ENCODE measurements at regions not wholly inside any gene's neighbourhood (a gene's known extent, or its start where the extent isn't known, plus 50 kb on each side); places are given as distances from the start of the nearest gene placed in this dataset.

GRCh38 chr17:79315358-79316105 is 240.9 kb downstream of the ENGASE start:
- H3K27me3 ChIP-seq = peaks cover 0 to 76% of the 10 kb centered on the region in 2 donors
- intact Hi-C loops (cut with DNase I; ENCODE audit: low total_unique reads) = loop anchor here (2.0 kb wide), 1 partner anchor 75 kb away; no protein-coding TSS in a partner anchor

GRCh38 chr17:79314617-79315357 is 240.2 kb downstream of the ENGASE start:
- H3K36me3 ChIP-seq = no peaks in the 10 kb centered on the region
- intact Hi-C loops (cut with DNase I; ENCODE audit: low total_unique reads) = no loop called here
- H3K27me3 ChIP-seq = peaks cover 0 to 78% of the 10 kb centered on the region in 2 donors
- H3K27ac ChIP-seq = no peak overlapping the region
- DNase-seq (ENCODE audit: low spot score in 2 of 2) = no peak
- no peaks in the 10 kb centered on the region for H3K9me3 ChIP-seq
- TF ChIP-seq, protein P1, sequence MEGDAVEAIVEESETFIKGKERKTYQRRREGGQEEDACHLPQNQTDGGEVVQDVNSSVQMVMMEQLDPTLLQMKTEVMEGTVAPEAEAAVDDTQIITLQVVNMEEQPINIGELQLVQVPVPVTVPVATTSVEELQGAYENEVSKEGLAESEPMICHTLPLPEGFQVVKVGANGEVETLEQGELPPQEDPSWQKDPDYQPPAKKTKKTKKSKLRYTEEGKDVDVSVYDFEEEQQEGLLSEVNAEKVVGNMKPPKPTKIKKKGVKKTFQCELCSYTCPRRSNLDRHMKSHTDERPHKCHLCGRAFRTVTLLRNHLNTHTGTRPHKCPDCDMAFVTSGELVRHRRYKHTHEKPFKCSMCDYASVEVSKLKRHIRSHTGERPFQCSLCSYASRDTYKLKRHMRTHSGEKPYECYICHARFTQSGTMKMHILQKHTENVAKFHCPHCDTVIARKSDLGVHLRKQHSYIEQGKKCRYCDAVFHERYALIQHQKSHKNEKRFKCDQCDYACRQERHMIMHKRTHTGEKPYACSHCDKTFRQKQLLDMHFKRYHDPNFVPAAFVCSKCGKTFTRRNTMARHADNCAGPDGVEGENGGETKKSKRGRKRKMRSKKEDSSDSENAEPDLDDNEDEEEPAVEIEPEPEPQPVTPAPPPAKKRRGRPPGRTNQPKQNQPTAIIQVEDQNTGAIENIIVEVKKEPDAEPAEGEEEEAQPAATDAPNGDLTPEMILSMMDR (IDR thresholded peaks at IDR 0.05) = no peak
- no peak for TF ChIP-seq POLR2A (IDR thresholded peaks at IDR 0.05)
- no peak for TF ChIP-seq POLR2AphosphoS5 (IDR thresholded peaks at IDR 0.05)
- H3K4me1 ChIP-seq = no peaks in the 10 kb centered on the region
- no peak overlapping the region for H3K4me3 ChIP-seq

More at GRCh38 chr17:79315358-79316105, 240.9 kb downstream of the ENGASE start:
- Histone ChIP-seq H3K36me3 (no peaks in the 10 kb centered on the region), H3K4me1 (no peaks in the 10 kb centered on the region), H3K4me3 (no peak overlapping the region), H3K27ac (no peak overlapping the region), H3K9me3 (no peaks in the 10 kb centered on the region)
- DNase-seq (ENCODE audit: low spot score in 2 of 2) = no peak
- TF ChIP-seq POLR2AphosphoS5 (IDR thresholded peaks at IDR 0.05) = no peak
- no peak for TF ChIP-seq POLR2A (IDR thresholded peaks at IDR 0.05)
- TF ChIP-seq, protein P1 (IDR thresholded peaks at IDR 0.05) = no peak

DNA sequence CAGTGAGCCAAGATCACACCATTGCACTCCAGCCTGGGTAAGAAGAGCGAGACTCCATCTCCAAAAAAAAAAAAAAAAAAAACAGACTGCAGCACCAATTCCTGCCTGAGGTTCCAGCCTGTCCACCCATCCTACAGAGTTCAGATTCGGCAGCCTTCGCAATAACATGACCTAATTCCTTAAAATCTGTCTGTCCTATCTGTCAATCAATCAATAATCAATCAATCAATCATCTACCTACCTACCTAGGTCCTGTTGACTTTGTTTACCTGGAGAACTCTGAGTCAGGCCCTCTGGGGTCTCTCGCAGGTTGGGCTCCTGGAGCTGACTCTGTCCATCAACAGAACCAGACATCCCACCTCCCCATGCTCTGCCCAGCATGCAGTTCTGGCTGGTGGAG is 236.7 kb downstream of the ENGASE start:
- Histone ChIP-seq H3K27me3 (peaks cover 4 to 85% of the 10 kb centered on the region in 2 donors), H3K36me3 (no peaks in the 10 kb centered on the region), H3K4me1 (peaks cover 0 to 4% of the 10 kb centered on the region in 2 donors), H3K27ac (no peak overlapping the region), H3K9me3 (no peaks in the 10 kb centered on the region), H3K4me3 (no peak overlapping the region)
- TF ChIP-seq POLR2A (IDR thresholded peaks at IDR 0.05) = no peak
- DNase-seq (ENCODE audit: low spot score in 2 of 2) = no peak
- intact Hi-C loops (cut with DNase I; ENCODE audit: low total_unique reads) = no loop called here

DNA sequence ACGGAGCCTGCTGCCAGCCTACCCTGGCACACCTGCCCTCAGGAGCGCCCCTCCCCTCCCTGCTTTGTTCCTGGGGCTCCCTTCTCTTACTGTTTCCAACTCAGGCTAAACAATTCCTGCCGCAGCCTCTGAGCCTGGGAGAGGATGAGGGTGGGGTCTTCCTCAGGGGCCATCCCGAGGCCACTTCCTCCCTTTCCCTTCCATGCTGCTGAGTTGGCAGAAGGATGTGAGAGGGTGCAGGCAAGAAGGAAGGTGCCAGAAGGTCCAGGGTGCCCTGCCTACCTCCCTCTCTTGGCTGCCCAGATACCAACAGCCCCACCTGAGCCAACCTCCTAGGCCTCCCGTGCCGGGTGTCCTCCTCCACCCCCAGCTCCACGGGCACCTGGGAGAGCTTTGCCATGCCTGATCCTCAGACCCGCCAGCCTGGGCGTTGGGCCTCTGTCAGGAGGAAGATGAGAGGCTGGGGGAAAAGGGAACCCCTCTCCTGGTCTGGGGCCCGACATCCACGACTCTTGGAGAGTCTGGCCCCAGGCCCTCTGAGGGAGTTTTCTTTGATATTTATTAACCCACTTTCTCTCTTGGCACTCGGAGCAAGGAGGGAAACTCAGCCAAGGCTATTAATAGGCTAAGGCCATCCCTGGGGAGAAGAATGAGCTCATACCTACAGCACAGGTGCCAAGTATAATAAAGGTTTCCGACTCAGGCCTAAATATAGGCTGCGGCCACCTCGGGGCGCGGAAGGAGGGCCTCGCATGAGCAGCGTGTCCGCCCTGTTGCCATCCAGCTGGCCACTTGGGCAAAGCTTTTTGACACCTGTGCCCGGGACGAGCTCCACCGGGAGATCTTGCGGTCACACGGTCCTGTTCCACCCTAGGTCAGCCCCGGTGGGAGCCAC is 232.0 kb downstream of the ENGASE start:
- intact Hi-C loops (cut with DNase I; ENCODE audit: low total_unique reads) = no loop called here
- peak in 1 of 2 donors; percentile 18 for DNase-seq (ENCODE audit: low spot score in 2 of 2)
- no peak overlapping the region for H3K27ac ChIP-seq
- H3K9me3 ChIP-seq = no peaks in the 10 kb centered on the region
- H3K36me3 ChIP-seq = no peaks in the 10 kb centered on the region
- H3K27me3 ChIP-seq = peaks cover 4 to 79% of the 10 kb centered on the region in 2 donors
- peaks cover 0 to 6% of the 10 kb centered on the region in 2 donors for H3K4me1 ChIP-seq
- TF ChIP-seq POLR2A (IDR thresholded peaks at IDR 0.05) (no peak), POLR2AphosphoS5 (IDR thresholded peaks at IDR 0.05) (no peak)
- TF ChIP-seq, protein P1 (IDR thresholded peaks at IDR 0.05) = no peak
- no peak overlapping the region for H3K4me3 ChIP-seq

DNA sequence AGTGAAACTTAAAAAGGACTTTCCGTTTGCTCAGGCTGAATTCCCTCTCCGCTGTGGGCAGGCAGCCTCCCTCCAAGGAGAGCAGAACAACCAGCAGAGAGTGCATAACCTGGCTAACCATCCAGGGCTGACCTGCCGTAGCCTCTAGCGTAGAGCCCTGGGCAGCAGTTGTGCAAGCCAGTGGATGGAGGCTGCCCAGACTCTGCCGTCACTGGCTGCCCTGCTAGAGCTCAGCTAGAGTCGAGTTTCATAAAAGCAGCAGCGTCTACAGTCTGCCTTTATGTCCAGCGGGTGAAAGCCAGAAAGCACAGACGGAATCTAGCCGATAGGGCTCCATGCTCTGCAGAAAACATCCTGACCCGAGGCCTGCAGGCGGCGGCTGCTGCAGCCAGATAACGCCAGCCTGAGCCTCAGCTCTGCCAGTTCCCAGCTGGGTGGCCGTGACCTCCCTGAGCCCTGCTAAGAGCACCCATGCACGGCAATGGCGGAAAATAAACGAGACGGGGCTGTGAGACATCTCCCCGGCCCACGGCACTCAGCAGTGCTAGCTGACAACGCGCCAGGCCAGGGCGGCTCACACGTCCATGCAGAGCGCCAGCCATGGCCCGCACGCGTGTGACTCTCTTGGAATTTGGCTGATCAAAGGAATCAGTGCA is 231.3 kb downstream of the ENGASE start:
- DNase-seq (ENCODE audit: low spot score in 2 of 2) = no peak
- H3K27ac ChIP-seq = no peak overlapping the region

More for the DNA sequence above, 231.3 kb downstream of the ENGASE start:
- Histone ChIP-seq H3K36me3 (no peaks in the 10 kb centered on the region), H3K27me3 (peaks cover 4 to 80% of the 10 kb centered on the region in 2 donors), H3K4me3 (no peak overlapping the region), H3K4me1 (peaks cover 0 to 6% of the 10 kb centered on the region in 2 donors), H3K9me3 (no peaks in the 10 kb centered on the region)
- no peak for TF ChIP-seq POLR2A (IDR thresholded peaks at IDR 0.05)
- no peak for TF ChIP-seq POLR2AphosphoS5 (IDR thresholded peaks at IDR 0.05)
- TF ChIP-seq, protein P1 (IDR thresholded peaks at IDR 0.05) = no peak
- intact Hi-C loops (cut with DNase I; ENCODE audit: low total_unique reads) = no loop called here

Data from breast epithelium (tissue), 4 donors.